ENCODE measurements at regions not wholly inside any gene's neighbourhood (a gene's known extent, or its start where the extent isn't known, plus 50 kb on each side); places are given as distances from the start of the nearest gene placed in this dataset.

- DNase-seq = no peak
These were observed 257.2 kb upstream of the PRICKLE1 start for GRCh38 chr12:42846782-42847181.

DNA sequence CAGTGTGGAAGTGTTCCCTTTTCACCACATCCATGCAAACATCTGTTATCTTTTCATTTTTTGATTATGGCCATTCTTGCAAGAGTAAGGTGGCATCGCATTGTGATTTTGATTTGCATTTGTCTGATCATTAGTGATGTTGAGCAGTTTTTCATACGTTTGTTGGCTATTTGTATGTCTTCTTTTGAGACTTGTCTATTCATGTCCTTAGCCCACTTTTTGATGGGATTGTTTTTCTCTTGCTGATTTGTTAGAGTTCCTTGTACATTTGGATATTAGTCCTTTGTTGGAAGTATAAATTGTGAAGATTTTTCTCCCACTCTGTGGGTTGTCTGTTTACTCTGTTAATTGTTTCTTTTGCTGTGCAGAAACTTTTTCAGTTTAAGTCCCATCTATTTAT lies 244.5 kb upstream of the PRICKLE1 start:
- no peak for DNase-seq

DNA sequence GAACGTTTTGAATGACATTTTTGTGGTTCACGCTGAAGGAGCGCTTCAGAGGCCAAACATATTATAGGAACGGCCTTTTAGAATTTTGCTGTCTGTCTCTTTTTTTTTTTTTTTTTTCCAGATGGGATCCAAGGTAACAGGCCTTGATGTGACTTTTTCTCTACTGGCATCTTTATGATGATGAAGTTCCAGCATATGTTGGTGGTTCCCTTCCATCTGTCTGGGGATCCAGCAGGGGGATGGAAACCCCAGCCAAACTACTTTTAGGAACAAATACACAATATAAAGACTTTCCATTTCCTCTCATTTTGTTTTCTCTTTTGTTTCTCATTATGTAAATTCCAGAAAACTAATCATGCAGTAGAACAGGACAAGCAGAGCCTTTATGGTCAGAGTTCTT lies 239.3 kb upstream of the PRICKLE1 start:
- no peak for DNase-seq

DNA sequence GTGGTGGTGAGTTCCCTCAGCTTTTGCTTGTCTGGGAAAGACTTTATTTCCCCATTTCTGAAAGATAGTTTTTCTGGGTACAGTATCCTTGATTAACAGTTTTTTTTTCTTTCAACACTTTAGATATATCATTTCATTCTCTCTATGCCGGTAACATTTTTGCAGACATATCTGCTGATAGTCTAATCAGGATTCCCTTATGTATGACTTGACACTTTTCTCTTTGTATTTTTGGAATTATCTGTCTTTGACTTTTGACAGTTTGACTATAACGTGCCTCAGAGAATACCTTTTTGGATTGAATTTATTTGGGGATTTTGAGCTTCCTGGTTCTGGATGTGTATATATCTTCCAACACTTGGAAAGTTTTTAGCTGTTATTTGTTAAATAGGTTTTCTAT lies 234.8 kb upstream of the PRICKLE1 start:
- DNase-seq = no peak

GRCh38 chr12:42823679-42824078 lies 234.1 kb upstream of the PRICKLE1 start:
- DNase-seq = no peak

DNA sequence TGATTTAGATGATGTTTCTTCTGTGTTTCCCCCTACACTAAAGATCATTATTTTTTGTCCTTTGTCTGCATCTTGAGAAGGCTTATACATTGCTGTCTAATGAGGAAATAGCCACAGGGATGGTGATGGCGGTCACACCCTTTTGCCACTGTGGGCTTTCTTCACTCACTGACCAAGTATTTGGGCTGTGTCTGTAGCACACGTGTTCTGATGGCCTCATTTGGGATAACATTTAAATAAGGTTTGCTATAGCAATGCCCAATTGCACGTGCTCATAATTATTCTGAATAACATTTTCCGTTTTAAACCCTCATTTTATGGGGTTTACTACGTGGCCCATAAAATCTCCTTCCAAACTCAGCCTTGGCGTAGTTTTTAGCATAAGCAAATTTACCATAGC lies 230.3 kb upstream of the PRICKLE1 start:
- no peak for DNase-seq

GRCh38 chr12:42815068-42815467 lies 225.5 kb upstream of the PRICKLE1 start:
- DNase-seq = no peak

- DNase-seq = no peak
These were observed 223.3 kb upstream of the PRICKLE1 start for GRCh38 chr12:42812871-42813270.

- no peak for DNase-seq
These were observed 222.5 kb upstream of the PRICKLE1 start for GRCh38 chr12:42812086-42812485.

DNA sequence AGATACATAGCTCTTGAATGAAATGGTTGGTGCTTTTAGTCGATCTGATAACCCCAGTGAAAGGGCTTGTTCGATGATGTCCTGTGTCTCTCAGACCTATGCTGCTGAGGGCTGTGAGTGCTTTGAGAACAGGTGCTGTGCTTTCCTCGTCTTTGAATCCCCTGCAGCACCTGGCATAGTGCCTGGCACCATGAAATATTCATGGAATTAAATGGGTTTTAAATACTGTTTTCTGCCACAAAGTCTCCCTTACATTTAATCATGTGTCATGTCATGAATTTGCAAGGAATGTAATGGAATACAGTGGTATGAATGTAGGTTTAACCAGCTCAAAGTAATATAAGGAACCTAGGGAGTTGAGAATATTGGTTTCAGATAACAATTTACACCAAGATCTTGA lies 220.5 kb upstream of the PRICKLE1 start:
- no peak for DNase-seq

DNA sequence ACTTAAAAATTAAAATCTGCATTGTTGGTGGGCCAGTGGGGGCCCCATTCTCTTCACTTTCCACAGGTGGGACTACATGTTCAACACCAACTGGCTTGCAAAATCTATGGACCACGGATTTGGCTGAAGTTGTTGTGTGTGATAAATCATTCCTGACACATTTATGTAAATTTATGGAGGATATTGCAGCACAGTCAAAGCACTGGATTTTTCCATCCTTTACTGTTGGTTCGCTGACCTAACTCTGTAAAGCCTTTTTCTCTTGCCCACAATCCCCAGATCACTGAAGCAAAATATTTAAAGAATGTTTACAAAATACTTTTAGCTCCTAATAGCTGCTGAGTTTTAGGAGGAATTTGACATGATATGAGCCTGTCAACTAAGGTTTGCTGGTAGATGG lies 219.7 kb upstream of the PRICKLE1 start:
- DNase-seq = no peak

- no peak for DNase-seq
These were observed 218.2 kb upstream of the PRICKLE1 start for GRCh38 chr12:42807766-42808165.

DNA sequence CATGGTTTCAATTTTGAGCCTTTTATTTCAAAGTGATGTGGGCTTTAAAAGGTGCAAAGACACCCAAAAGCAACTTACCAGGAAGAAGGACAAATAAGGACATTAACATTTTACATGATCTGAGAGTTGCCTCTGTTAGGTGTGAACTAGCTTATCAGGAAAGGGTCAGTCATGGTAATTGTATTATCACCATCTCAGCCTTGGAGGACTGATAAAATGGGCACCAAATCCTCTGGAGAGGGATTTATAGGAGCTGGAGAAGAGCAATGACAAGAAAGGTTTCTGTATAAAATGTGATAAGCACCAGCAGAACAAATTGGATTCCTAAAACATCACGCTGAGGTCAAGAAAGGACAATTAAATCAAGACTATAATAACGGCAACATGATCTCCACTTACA lies 217.7 kb upstream of the PRICKLE1 start:
- no peak for DNase-seq

DNA sequence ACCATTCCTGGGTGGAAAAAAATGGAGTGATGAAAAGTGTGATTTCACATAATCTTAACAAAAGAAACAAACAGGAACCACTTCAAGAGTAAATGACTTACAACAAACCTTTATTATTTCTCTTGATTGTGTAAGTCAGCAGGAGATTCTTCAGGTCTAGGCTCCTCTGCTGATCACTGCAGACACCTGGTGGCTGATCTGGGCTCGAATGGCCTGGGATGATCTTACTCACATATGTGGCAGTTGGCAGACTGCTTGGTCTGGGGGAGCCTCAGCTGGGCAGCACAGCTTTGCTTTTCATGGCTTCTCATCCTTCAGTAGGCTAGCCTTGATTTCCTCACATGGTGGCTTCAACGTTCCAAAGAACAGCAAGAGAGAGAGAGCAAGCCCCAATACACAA lies 215.4 kb upstream of the PRICKLE1 start:
- DNase-seq = no peak

GRCh38 chr12:42802785-42803189 lies 213.2 kb upstream of the PRICKLE1 start:
- no peak for DNase-seq

GRCh38 chr12:42801271-42801670 lies 211.7 kb upstream of the PRICKLE1 start:
- no peak for DNase-seq

GRCh38 chr12:42799966-42800365 lies 210.4 kb upstream of the PRICKLE1 start:
- no peak for DNase-seq

- DNase-seq = no peak
These were observed 209.4 kb upstream of the PRICKLE1 start for GRCh38 chr12:42798811-42799438.

- DNase-seq = no peak
These were observed 205.3 kb upstream of the PRICKLE1 start for GRCh38 chr12:42794806-42795205.

DNA sequence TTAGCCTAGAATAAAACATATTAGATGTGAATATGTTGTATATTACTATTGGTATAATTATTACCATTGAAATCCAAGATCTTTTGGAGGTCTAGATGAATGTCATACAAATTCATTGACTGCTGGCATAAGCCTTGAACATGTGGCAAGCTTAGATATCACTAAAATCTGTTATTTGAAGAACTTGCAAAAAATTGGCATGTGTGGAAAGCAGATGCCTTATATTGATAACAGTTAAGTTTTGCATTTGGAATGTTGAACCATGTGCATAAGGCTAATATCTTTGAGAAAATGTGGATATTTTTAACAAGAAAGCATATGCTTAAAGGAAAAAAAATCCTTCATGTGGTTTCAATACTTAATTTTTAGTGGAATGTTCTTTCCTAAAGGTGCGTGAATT lies 203.6 kb upstream of the PRICKLE1 start:
- no peak for DNase-seq

GRCh38 chr12:42792265-42792664 lies 202.7 kb upstream of the PRICKLE1 start:
- DNase-seq = no peak

- no peak for DNase-seq
These were observed 201.9 kb upstream of the PRICKLE1 start for GRCh38 chr12:42791399-42791798.

- DNase-seq = no peak
These were observed 201.2 kb upstream of the PRICKLE1 start for GRCh38 chr12:42790761-42791151.

- no peak for DNase-seq
These were observed 200.5 kb upstream of the PRICKLE1 start for GRCh38 chr12:42789808-42790760.
